COLO668 (cell line): ENCODE measurements at regions not wholly inside any gene's neighbourhood (a gene's known extent, or its start where the extent isn't known, plus 50 kb on each side); places are given as distances from the start of the nearest gene placed in this dataset.

Experiments used
- DNase-seq: peaks from one replicate; lab custom pipeline; 2025; ENCODE audit not compliant: unreplicated experiment; lab: John Stamatoyannopoulos, UW

- no peak for DNase-seq
Observed at GRCh38 chr1:13878021-13878420, 178.0 kb downstream of the PRDM2 start.

GRCh38 chr1:13878451-13878850 is 178.5 kb downstream of the PRDM2 start:
- DNase-seq: no peak

GRCh38 chr1:13881385-13882088 is 181.5 kb downstream of the PRDM2 start:
- DNase-seq: no peak

GRCh38 chr1:13888351-13888986 is 188.5 kb downstream of the PRDM2 start:
- no peak for DNase-seq

- DNase-seq: no peak
Observed at GRCh38 chr1:13889495-13889894, 189.5 kb downstream of the PRDM2 start.

GRCh38 chr1:13890766-13891165 is 190.8 kb downstream of the PRDM2 start:
- no peak for DNase-seq

GRCh38 chr1:13892198-13892597 is 192.2 kb downstream of the PRDM2 start:
- no peak for DNase-seq

- peak; percentile 68 for DNase-seq
Observed at GRCh38 chr1:13892671-13893325, 192.8 kb downstream of the PRDM2 start.

- DNase-seq: no peak
Observed at GRCh38 chr1:13893409-13893821, 193.4 kb downstream of the PRDM2 start.

- DNase-seq: no peak
Observed at GRCh38 chr1:13896932-13897331, 196.9 kb downstream of the PRDM2 start.

GRCh38 chr1:13898406-13898805 is 198.4 kb downstream of the PRDM2 start:
- no peak for DNase-seq

- no peak for DNase-seq
Observed at GRCh38 chr1:13899856-13900255, 199.9 kb downstream of the PRDM2 start.

- no peak for DNase-seq
Observed at GRCh38 chr1:13900583-13900982, 200.6 kb downstream of the PRDM2 start.

- DNase-seq: no peak
Observed at GRCh38 chr1:13901039-13901438, 201.1 kb downstream of the PRDM2 start.

GRCh38 chr1:13901597-13901996 is 201.6 kb downstream of the PRDM2 start:
- DNase-seq: no peak

GRCh38 chr1:13908128-13908527 is 208.1 kb downstream of the PRDM2 start:
- no peak for DNase-seq

- DNase-seq: no peak
Observed at GRCh38 chr1:13911697-13912619, 212.0 kb downstream of the PRDM2 start.

- DNase-seq: no peak
Observed at GRCh38 chr1:13913396-13913795, 213.4 kb downstream of the PRDM2 start.

- no peak for DNase-seq
Observed at GRCh38 chr1:13916530-13916929, 216.5 kb downstream of the PRDM2 start.

- no peak for DNase-seq
Observed at GRCh38 chr1:13917607-13918006, 217.6 kb downstream of the PRDM2 start.

GRCh38 chr1:13918862-13919261 is 218.9 kb downstream of the PRDM2 start:
- no peak for DNase-seq
